ENCODE measurements at regions not wholly inside any gene's neighbourhood (a gene's known extent, or its start where the extent isn't known, plus 50 kb on each side); places are given as distances from the start of the nearest gene placed in this dataset.
"Not testable (repeated sequence)": the region's sequence is repeated elsewhere in the genome, so short reads cannot be mapped to it uniquely, and the experiment has no call there.

DNA sequence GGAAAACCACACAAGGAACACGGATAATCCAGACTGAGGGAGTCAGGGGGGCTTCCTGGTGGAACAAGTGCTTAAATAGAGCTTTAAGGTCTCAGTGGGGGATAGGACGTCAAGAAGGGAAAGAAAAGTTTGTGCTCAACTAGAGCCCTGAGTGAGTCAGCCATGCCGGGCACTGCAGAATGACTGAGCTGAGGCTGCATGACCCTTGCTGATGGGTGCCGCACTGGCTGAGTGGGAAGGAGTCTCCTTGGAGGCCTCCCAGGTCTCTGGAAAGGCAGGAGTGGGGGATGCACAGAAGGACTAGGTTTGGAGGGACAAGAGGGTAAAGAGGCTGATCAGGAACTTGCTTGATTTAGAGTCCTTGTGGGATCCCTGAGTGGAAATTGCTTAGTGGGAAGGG, 150.3 kb downstream of the RPLP1 start:
- DNase-seq (ENCODE audit: low read depth), result no peak

DNA sequence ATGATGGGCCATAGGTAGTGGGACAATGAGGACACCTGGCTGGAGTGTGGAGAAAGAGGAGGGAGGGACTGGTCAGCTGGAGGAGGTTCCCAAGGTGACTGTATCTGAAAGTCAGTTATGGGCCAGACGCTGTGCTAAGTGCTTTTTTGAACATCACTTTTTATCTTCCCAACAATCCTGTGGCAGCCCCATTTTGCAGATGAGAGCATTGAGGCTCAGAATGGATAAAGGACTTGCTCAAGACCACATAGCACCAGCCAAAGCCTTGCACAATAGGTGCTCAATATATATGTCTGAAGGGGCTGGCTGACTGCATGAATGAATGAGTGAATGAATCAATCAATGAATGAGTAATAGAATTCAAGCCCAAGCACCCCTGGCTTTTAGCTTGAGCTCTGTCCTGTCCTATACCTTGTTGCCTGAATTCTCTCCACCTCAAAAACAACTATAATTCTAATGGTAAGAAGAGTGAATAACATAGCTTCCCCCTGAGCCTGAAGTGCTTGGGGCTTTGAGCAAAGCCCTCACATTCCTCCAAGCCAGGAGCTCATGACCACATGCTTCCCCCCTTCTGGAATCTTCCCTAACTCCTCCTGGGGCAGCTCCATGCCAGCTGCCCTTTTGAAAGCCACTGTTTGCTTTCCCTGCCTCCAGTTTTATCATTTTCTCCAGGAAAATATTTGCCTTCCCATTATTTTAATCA, 150.9 kb downstream of the RPLP1 start:
- DNase-seq (ENCODE audit: low read depth), result no peak

DNA sequence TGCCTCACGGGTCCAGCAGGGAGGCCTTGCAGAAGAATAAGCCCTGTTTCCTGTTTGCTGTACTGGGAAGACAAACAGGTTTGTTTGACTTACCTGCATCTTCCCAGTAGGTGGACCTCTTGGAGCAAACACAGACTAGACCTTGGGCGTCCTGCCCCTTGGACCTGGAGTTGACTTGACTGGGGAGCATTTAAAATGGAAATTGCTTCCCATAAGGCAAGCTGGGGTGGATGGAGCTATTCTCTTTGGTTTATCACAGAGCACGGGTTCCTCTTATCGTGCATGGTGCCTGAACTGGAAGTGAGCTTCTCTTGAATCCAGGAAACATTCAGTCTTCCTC, 151.4 kb downstream of the RPLP1 start:
- DNase-seq (ENCODE audit: low read depth), result no peak

DNA sequence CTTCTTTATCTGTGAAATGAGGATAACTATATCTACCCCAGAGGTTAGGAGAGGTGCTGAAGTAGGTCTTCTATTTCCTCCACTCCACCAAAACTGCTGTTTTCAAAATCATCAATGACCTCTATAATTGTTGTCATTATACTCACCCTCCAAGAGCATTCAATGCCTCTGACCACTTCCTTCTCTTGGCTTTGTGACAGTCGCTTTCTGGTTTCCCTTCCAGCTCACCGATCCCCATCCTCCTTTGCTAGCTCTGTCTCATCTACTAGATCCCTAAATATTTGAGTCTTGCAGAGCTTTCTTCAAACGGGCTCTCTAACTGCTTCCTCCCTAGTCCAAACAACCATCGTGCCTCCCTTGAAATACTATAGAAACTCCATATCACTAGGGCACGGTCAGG, 153.5 kb downstream of the RPLP1 start:
- no peak for DNase-seq (ENCODE audit: low read depth)

DNA sequence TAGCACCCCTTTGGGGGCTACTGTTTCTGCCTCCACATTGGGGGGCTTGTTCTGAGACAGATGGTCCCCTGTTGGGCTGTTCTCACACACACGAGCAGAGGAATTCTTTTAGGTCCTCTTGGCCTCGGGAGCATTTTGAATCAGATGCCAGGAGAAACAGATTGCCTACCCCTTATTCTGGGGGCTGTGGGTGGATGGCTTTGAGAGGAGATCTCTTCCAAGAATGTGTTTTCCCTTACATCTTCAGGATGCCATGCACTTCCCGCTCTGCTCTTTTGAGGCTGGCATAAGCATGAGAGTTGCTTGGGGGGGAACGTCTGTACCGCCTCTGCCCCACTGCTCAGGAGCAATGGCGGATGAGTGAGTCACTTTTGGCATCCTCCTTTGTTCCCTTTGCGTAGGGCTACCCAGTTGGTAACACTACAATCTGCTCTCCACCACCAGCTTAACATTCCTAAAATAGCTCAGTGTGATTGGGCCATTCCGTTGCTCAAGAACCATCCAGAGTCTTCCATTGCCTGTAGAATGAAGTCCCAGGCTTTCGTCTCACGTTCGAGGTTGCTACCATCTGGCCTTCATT, 154.4 kb downstream of the RPLP1 start:
- DNase-seq (ENCODE audit: low read depth), result no peak

DNA sequence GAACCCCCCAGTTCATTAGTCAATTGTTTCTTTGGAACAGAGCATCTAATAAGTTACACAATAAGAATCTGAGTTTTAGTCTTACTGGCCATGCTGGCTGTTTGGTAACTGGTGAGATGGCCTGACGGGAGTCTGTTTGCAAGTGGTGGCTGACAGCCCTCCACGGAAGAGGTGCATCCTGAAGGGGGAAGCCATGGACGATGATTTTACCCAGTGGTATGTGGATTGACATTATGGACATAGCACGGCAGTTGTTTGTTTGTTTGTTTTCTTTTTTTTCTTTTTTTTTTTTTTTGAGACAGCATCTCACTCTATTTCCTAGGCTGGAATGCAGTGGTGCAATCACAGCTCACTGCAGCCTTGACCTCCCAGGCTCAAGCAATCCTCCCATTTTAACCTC, 156.0 kb downstream of the RPLP1 start:
- DNase-seq (ENCODE audit: low read depth), result no peak

DNA sequence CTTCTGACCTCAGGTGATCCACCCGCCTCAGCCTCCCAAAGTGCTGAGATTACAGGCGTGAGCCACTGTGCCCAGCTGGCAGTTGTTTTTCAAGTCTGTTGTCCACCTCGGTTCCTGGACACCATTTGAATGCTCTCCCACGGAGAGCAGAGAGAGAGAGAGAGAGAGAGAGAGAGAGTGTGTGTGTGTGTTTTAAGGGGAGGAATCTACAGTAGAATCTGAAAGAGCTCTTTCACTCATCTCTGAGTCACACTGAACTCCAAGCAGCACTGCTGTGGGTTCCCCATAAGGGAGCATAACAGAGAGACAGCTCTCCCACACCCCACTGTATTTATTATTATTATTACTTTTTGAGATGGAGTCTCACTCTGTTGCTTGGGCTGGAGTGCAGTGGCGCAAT, 156.6 kb downstream of the RPLP1 start:
- no peak for DNase-seq (ENCODE audit: low read depth)

DNA sequence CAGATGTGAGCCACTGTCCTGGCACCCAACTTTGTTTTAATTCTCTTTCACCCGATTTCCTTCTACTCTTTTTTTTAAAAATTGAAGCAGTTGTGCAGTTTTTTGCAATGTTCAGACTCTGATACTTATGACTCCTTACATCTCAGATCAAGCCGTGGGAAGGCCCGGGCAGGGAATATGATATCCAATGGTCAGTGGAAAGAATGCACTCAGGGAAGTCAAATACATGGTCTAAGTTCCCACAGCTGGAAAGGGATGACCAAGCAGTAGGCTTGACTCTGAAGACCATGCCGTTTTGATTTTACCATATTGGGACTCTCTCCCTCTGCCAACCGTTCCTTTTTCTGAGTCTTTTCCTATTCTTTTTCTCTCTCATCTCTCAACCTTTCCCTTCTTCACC, 157.2 kb downstream of the RPLP1 start:
- no peak for DNase-seq (ENCODE audit: low read depth)

DNA sequence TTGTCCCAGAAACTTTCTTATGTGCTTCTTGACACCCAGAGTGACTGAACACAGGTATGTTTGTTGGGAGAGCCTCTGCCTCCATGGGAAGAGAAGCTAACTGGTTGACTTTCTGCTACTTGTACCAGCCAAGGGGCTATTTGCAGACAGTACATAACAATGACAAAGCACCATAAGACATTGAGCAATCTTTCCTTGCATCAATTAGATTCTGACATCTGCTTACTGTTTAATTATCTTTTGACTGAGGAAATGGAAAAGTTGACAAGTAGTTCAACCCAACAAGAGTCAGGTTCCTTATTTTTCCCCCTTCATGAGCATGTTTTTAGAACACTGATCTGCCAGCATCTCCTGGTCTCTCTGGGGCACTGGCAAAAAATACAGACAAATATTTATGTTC, 157.7 kb downstream of the RPLP1 start:
- no peak for DNase-seq (ENCODE audit: low read depth)

DNA sequence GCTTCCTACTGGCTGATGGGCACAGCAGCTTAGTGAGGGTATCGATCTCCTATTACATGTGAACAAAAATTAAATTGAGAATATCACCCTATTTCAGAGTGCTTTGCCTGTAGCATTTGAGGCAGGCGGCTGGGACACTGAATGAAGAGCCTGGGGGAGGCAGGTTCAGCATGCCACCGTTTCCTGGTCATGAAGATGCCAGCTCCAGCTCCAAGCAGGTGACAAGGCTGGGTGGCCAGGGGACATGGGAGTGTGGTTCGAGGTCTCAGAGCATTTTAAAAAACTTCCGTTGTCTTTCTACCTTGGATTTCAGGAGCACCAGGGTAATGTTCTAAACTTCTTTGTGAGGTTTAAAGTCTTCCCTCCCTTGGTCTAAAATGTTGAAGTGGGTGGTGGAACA, 158.2 kb downstream of the RPLP1 start:
- DNase-seq (ENCODE audit: low read depth), result no peak

DNA sequence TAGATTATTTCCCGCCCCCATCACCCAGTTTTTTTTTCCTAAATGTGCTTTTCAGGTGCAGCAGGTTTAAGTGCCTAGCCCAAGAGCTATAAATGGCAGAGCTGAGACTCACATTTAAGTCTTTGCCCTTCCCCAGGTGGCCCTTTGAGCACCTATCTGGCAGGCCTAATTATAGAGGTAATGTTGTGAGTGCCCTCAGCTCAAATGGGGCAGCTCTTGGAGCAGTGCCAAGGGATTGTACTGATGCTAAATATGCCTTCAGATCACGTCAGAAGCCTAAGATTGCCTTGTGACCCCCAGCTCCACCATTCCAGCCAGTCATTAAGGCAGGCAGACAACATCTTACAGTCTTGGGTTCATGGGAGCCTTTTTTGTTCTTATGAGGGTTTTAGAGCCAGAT, 159.5 kb downstream of the RPLP1 start:
- DNase-seq (ENCODE audit: low read depth), result no peak

DNA sequence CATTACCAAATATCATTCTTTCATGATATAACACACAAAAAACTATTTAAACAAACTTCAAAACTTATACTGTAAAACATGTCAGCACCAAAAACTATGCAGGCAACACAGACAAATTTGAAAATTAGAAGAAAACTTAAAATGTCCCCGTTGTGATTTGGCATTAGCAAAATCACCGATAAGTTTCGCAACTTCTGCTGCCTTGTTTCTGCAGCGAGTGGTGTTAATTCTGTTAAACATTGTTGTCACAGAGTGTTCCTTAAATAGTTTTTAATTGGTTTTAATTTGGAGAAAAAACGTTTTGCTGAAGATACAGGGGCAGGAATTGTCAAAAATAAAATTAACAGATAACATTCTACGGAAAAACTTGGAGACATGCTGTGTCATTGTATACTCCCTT, 160.6 kb downstream of the RPLP1 start:
- DNase-seq (ENCODE audit: low read depth), result no peak

DNA sequence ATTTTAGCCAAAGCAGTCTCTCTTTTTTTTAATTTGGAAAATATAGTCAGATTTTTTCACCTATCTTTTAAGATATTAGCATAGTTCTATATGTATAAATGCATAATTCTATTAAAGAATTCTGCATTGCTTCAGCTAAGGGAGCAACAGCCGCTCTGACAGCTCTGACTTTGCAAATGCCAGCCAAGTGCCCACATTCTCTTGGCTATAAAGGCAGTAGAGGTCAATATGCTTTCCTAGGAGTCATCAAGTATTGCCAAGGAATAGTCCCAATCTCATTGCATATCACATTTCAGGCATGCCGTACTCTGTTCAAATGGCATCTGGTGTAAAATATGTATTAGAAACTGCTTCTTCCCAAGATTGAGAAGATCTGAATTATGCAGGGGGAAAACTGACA, 161.4 kb downstream of the RPLP1 start:
- DNase-seq (ENCODE audit: low read depth), result no peak

DNA sequence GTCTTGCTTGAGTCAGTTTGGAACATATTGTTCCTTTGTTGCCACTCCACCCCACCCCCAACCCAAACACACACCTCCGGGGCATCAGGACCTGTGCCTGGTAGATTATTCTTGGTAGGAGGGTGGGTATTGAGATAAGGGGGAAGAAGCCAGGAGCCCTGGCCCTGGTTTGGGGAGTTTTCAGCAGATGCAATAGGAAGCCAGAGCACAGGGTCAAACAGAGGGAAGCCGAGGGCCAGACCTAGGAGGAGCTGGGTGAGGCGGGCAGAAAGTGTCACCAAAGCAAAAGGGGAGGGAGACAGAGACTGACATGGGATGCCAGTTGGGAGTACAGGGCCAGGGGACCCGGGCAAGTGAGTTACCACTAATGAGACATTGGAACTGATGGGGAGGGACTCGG, 163.1 kb downstream of the RPLP1 start:
- no peak for DNase-seq (ENCODE audit: low read depth)

DNA sequence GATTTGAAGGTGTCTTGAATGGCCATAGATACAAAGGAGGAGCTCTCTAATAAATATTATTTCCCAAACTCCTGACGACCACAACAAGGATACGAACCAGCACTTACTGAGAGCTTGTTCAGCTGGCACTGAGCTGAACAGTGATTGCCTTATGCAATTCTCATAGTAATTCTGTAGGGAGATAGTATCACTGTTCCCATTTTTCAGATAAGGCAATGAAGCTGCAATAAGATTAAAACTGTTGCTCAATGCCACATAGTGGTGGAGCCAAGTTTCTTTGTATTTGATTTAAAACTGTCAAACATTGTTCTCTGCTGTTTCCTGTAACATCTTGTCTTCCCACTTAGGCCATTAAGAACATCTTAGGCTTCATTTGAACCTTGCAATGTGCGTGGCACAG, 163.9 kb downstream of the RPLP1 start:
- DNase-seq (ENCODE audit: low read depth), result no peak

DNA sequence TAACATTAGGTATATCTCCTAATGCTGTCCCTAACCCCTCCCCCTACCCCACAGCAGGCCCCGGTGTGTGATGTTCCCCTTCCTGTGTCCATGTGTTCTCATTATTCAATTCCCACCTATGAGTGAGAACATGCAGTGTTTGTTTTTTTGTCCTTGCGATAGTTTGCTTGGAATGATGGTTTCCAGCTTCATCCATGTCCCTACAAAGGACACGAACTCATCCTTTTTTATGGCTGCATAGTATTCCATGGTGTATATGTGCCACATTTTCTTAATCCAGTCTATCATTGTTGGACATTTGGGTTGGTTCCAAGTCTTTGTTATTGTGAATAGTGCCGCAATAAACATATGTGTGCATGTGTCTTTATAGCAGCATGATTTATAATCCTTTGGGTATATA, 164.5 kb downstream of the RPLP1 start:
- not testable (repeated sequence) for DNase-seq (ENCODE audit: low read depth)

DNA sequence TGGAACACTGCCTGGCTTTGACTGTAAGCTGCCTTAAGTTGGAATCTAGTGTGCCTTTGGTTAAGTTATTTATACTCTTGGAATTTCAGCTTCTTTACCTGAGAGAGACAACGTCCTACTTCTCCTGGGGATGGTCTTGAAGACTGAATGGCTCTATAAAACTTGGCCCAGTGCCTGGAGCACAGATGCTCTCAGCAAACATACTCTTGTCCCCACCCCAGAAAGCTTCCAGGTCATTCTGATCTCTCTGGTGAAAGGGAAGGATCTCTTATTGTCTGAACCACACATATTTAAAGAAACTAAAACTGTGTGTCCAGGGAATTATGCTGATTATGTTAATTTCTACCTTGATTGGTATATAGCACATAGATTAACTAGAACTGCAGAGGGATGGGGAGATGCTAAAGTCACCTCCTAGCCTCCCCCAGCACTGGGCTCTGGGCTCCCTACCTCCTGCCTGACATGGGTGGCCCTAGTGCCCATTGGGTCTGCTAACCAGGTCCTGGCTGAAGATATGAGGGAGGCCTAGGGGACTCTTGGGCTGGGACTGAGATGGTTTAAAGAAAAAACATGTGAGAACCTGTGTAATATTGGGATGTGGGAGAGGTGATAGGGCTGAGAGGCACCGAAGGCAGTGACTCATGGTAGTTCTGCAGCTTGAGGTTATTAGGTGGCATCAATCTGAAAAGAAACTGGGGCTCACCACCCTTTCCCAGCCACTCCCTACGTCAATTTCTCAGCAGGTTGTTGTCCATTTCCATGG, 171.0 kb downstream of the RPLP1 start:
- no peak for DNase-seq (ENCODE audit: low read depth)

DNA sequence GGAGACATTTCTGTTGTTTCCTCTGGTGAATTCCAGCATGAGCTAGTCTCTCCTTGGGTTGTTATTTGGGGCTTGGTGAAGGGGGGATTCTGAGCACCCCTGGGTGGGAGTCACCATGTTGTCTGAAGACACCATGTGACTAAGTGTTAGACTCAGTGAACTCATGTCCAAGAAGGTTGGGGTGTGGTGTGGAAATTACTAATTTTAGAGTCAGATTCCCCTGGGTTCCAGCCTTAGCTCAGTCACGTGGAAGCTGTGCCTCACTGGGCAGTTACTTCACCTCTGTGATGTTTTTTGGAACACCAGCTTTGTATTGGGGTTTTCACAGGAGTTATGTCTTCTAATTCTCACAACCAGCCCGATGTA, 171.5 kb downstream of the RPLP1 start:
- DNase-seq (ENCODE audit: low read depth), result no peak

DNA sequence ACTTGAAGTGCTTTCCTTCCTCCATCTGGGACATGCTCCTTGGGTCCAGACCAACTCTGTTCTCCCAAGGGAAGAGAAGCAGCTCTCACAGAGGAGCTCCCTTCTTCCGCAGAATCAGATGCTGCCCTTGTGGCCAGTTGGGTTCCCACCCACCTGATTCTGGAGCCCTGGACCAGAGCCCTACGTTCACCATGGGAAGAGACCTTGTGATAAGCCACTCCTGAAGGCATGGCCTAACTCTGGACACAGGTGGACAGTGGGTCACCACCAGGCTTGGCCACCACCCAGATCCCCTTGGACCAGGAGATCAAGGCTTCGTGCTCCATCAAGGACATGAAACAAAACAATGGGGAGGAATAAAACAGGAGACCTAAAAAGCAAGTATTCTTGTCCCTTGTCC, 172.2 kb downstream of the RPLP1 start:
- DNase-seq (ENCODE audit: low read depth), result no peak

DNA sequence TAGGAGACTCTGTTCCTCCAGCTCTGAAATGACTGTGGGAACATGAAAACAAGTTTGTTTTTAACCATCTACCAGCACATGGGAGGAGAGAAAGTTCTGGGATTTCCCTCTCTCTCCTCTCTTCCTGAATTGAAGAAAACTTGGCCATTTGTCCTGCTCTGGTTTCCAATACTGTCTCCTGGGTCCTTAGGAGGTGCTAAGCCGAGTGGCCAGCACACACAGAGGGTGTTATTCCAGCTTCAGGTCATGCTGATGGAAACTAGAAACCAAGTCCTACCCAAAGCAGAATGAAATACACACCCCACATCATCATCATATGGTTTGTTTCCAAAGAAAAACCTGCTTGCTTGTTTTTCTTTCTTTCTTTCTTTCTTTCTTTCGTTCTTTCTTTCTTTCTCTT, 172.7 kb downstream of the RPLP1 start:
- no peak for DNase-seq (ENCODE audit: low read depth)

DNA sequence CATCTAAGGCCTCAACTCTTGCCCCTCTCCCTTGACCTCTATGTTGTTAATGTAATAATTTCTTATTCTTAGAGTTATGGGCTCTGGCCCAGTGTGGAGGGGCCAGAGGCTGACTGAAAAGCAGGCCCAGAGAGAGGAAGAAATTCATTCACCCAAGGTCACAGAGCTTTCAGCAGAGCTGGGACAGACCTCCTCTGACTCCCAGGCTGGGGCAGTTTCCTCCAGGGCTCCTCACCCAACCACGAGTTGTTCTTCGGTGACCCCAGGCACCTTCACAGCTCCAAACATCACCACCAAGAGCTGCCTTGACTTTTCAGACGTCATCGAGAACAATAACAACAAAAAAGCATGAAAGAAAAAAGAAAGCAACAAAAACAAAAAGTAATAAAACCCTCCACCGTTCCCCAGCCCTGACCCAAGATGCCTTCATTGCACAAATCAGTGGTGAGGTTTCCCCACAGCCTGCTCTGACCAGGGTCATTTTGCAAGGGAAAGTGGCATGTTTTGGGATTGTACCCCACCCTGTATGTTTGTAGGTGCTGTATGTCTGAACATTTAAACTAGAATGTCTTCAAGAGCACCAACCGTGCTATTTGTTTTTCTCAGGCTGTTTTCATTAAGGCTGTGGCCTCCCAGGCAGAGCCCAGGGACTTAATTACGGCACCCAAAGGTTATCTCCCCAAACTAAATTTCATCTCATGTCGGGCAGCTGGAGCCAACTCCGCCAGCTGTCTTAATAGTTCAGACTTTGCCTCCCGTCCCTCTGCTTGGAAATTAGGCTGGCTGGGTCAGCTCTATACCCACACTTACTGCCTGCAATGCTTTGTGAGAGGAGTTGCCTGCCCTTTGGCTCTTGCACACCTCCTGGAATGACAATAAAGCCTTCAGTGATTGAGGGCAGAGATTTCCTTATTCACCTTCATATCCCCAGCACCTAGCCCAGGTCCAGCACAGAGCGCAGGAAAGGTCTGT, 173.8 kb downstream of the RPLP1 start:
- no peak for DNase-seq (ENCODE audit: low read depth)

DNA sequence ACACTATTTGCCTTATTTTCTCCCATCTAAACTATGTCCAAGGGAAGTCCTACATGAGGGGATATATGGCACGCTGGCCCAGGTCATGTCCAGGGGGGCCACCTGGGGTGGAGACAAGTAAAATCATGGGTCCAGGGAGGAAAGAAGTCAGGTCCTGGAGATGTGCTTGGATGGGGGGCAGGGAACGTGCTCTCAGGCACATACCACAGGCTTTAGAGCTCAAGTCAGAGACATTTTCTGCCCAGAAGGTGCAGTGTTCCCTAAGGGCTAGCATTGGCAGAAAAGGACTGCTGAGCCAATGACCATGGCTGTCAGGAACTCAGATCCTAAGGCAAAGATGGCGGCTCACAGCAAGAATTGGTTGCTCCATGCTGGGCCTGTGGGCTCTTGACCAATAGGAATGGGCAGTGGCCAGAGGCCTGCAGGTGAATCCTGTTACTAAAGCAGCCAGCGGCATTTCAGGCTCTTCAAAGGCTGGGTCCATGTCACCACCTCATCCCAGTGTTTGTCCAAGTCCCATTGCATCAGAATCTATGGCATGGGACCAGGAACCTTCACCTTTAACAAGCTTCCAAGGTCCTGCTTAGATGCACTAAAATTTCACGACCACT, 175.0 kb downstream of the RPLP1 start:
- DNase-seq (ENCODE audit: low read depth), result no peak
